HG03060 (cell line): ENCODE measurements at regions not wholly inside any gene's neighbourhood (a gene's known extent, or its start where the extent isn't known, plus 50 kb on each side); places are given as distances from the start of the nearest gene placed in this dataset.
A peak's percentile ranks its signal among the peaks of the same experiment; 100 is the strongest.

Source experiments
- ATAC-seq: cut with Tn5 transposase; IDR thresholded peaks from one replicate; pipeline ENCODE4 v1.9.1; 2021; ENCODE audit warnings: low read depth, moderate number of reproducible peaks; ENCODE audit not compliant: unreplicated experiment

GRCh38 chr3:72320095-72320954, 527.9 kb downstream of the SHQ1 start:
- no peak for ATAC-seq

- no peak for ATAC-seq
Observed at GRCh38 chr3:72319194-72320094, 528.8 kb downstream of the SHQ1 start.

GRCh38 chr3:72318504-72319193, 529.6 kb downstream of the SHQ1 start:
- no peak for ATAC-seq

GRCh38 chr3:72317491-72317890, 530.8 kb downstream of the SHQ1 start:
- ATAC-seq = no peak

GRCh38 chr3:72316501-72317279, 531.6 kb downstream of the SHQ1 start:
- ATAC-seq = no peak

- no peak for ATAC-seq
Observed at GRCh38 chr3:72313308-72313707, 528.4 kb upstream of the PROK2 start.

- no peak for ATAC-seq
Observed at GRCh38 chr3:72312339-72312738, 527.4 kb upstream of the PROK2 start.

GRCh38 chr3:72311425-72311824, 526.5 kb upstream of the PROK2 start:
- ATAC-seq = no peak

GRCh38 chr3:72310419-72311380, 525.8 kb upstream of the PROK2 start:
- peak; percentile 88 for ATAC-seq

- ATAC-seq = no peak
Observed at GRCh38 chr3:72309661-72310418, 524.9 kb upstream of the PROK2 start.

GRCh38 chr3:72308641-72309040, 523.7 kb upstream of the PROK2 start:
- ATAC-seq = no peak

- no peak for ATAC-seq
Observed at GRCh38 chr3:72307438-72308115, 522.6 kb upstream of the PROK2 start.

- ATAC-seq = no peak
Observed at GRCh38 chr3:72306800-72307341, 521.9 kb upstream of the PROK2 start.

- ATAC-seq = no peak
Observed at GRCh38 chr3:72303926-72304325, 519.0 kb upstream of the PROK2 start.

- no peak for ATAC-seq
Observed at GRCh38 chr3:72301779-72302178, 516.8 kb upstream of the PROK2 start.

GRCh38 chr3:72300621-72301020, 515.7 kb upstream of the PROK2 start:
- no peak for ATAC-seq

GRCh38 chr3:72299823-72300222, 514.9 kb upstream of the PROK2 start:
- no peak for ATAC-seq
